ENCODE measurements at regions not wholly inside any gene's neighbourhood (a gene's known extent, or its start where the extent isn't known, plus 50 kb on each side); places are given as distances from the start of the nearest gene placed in this dataset.

DNA sequence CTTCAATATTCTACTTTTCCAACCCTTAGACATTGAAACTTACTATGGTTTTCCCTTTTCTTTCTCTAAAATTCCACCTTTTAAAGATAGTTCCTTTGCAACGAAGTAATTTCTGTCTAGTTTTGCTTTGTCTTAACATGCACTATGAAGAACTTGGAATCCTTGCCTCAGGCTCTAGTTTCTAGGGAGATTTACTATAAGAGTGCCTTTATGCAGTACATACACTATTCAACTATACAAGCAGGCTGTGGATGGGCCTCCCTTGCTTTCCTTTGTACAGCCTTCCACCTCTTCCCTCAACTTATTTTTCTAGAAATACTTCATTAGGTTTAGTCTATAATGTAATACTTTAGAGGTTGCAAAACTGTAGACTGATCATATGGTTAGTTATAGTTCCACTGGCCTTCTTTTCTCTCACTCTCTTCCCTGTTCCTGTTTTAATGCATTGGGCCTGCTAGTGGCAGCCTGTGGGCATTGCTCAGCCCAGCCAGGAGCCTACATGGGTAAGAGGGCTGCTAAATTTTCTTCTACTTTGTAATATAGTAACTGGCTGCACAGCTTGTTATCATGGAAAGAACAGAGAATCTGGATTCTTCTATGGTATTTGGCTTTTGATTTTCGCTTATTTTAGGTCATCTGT, 100.2 kb downstream of the C11orf87 start:
- TF ChIP-seq, protein P1, sequence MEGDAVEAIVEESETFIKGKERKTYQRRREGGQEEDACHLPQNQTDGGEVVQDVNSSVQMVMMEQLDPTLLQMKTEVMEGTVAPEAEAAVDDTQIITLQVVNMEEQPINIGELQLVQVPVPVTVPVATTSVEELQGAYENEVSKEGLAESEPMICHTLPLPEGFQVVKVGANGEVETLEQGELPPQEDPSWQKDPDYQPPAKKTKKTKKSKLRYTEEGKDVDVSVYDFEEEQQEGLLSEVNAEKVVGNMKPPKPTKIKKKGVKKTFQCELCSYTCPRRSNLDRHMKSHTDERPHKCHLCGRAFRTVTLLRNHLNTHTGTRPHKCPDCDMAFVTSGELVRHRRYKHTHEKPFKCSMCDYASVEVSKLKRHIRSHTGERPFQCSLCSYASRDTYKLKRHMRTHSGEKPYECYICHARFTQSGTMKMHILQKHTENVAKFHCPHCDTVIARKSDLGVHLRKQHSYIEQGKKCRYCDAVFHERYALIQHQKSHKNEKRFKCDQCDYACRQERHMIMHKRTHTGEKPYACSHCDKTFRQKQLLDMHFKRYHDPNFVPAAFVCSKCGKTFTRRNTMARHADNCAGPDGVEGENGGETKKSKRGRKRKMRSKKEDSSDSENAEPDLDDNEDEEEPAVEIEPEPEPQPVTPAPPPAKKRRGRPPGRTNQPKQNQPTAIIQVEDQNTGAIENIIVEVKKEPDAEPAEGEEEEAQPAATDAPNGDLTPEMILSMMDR (IDR thresholded peaks at IDR 0.05), result no peak
- no peak for TF ChIP-seq EP300 (IDR thresholded peaks at IDR 0.05)
- no peak for TF ChIP-seq POLR2A (IDR thresholded peaks at IDR 0.05)
